Osteoblast (primary cell): ENCODE measurements at regions not wholly inside any gene's neighbourhood (a gene's known extent, or its start where the extent isn't known, plus 50 kb on each side); places are given as distances from the start of the nearest gene placed in this dataset.

Source experiments
- DNase-seq: peaks from one replicate; pipeline ENCODE4 v3.0.0; 2011; ENCODE audit warnings: low spot score, mixed read lengths; ENCODE audit not compliant: insufficient read length; ENCODE audit errors: missing footprints
- H2AFZ ChIP-seq: 2 replicates; pipeline ENCODE4 v1.6.0; 2011; ENCODE audit warnings: mild to moderate bottlenecking, low read length
- H3K27ac ChIP-seq: 2 replicates; pipeline ENCODE4 v1.5.1; 2011; ENCODE audit warnings: mild to moderate bottlenecking, low read depth, low read length, moderate library complexity
- H3K27me3 ChIP-seq: 2 replicates; pipeline ENCODE4 v1.6.0; 2012; ENCODE audit warnings: mild to moderate bottlenecking, control low read depth, inconsistent platforms, low read length, moderate library complexity; ENCODE audit not compliant: insufficient read depth
- H3K36me3 ChIP-seq: 2 replicates; pipeline ENCODE4 v1.5.1; 2011; ENCODE audit warnings: mild to moderate bottlenecking, low read length, control low read depth, moderate library complexity; ENCODE audit not compliant: insufficient read depth
- H3K4me1 ChIP-seq: 2 replicates; pipeline ENCODE4 v1.5.1; 2011; ENCODE audit warnings: mild to moderate bottlenecking, low read length, control low read depth, moderate library complexity; ENCODE audit not compliant: insufficient read depth
- H3K4me2 ChIP-seq: 2 replicates; pipeline ENCODE4 v1.6.0; 2011; ENCODE audit warnings: mild to moderate bottlenecking, low read length; ENCODE audit not compliant: insufficient read depth
- H3K4me3 ChIP-seq: fragments of 200-600 bp; sonication (generic); 3 replicates; pipeline ENCODE4 v1.5.1; 2012; ENCODE audit warnings: mild to moderate bottlenecking, low read length, inconsistent platforms; ENCODE audit not compliant: insufficient read depth
- H3K79me2 ChIP-seq: 2 replicates; pipeline ENCODE4 v1.6.0; 2012; ENCODE audit warnings: mild to moderate bottlenecking, low read length, control low read depth, inconsistent platforms; ENCODE audit not compliant: insufficient read depth
- H3K9me3 ChIP-seq: 2 replicates; pipeline ENCODE4 v1.5.1; 2011; ENCODE audit warnings: low read depth, low read length, control low read depth
- H4K20me1 ChIP-seq: 2 replicates; pipeline ENCODE4 v1.6.0; 2012; ENCODE audit warnings: mild to moderate bottlenecking, low read length, control low read depth; ENCODE audit not compliant: insufficient read depth
- TF ChIP-seq, protein P1 (sequence below): IDR thresholded peaks from 2 replicates; pipeline ENCODE4 v1.5.1; 2011; ENCODE audit warnings: mild to moderate bottlenecking, low read depth, low read length, moderate library complexity; ENCODE audit errors: extremely low read depth

DNA sequence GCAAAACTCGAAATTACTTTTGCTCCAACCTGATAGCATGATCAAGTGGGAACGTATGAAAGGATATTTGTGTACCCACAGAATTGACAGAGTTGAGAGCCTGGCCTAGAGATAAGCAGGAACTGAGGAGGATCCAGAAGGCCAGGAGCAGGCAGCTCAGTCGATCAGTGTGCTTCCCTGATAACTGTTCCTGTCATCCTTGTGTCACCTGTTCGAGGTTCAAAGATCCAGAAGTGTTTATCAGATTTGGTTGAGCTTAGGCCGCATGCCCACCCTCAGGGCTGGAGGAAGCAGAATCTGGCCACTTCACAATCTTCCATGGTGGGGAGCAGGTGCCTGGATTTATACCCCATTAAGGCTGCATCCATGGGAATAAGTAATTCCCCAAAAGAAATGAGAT, 124.8 kb downstream of the QRSL1 start:
- no peaks in the 10 kb centered on the region for H3K9me3 ChIP-seq
- H3K27me3 ChIP-seq, result peaks cover 22% of the 10 kb centered on the region
- TF ChIP-seq, protein P1, sequence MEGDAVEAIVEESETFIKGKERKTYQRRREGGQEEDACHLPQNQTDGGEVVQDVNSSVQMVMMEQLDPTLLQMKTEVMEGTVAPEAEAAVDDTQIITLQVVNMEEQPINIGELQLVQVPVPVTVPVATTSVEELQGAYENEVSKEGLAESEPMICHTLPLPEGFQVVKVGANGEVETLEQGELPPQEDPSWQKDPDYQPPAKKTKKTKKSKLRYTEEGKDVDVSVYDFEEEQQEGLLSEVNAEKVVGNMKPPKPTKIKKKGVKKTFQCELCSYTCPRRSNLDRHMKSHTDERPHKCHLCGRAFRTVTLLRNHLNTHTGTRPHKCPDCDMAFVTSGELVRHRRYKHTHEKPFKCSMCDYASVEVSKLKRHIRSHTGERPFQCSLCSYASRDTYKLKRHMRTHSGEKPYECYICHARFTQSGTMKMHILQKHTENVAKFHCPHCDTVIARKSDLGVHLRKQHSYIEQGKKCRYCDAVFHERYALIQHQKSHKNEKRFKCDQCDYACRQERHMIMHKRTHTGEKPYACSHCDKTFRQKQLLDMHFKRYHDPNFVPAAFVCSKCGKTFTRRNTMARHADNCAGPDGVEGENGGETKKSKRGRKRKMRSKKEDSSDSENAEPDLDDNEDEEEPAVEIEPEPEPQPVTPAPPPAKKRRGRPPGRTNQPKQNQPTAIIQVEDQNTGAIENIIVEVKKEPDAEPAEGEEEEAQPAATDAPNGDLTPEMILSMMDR, result no peak
- no peaks in the 10 kb centered on the region for H3K36me3 ChIP-seq
- H4K20me1 ChIP-seq, result no peaks in the 10 kb centered on the region
- no peak for DNase-seq
- no peak overlapping the region for H3K4me2 ChIP-seq
- H3K4me3 ChIP-seq, result no peak overlapping the region
- no peak overlapping the region for H3K27ac ChIP-seq
- no peaks in the 10 kb centered on the region for H3K79me2 ChIP-seq
- H2AFZ ChIP-seq, result no peak overlapping the region
- no peaks in the 10 kb centered on the region for H3K4me1 ChIP-seq

DNA sequence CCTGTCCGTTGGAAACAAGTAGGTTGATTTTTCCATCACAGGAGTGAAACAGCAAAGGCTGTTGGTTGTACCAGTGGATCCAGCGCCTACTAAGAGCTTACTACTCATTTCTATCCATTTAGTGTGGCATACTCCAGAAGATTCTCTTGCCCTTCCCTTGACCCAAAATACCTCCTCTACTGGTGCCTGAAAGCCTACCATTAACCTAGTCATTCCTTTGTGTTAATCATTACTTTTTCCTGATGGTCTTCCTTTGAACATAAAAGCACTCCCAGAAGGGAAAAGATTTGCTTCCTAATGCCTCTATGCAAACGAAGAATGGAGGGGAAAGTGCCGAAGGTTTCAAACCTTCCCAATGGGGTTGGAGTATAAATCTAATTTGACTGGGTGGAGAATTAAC, 123.3 kb downstream of the QRSL1 start:
- H4K20me1 ChIP-seq, result no peaks in the 10 kb centered on the region
- H2AFZ ChIP-seq, result no peak overlapping the region
- no peak overlapping the region for H3K4me3 ChIP-seq
- no peaks in the 10 kb centered on the region for H3K4me1 ChIP-seq
- DNase-seq, result no peak
- no peaks in the 10 kb centered on the region for H3K36me3 ChIP-seq
- H3K79me2 ChIP-seq, result no peaks in the 10 kb centered on the region
- no peak overlapping the region for H3K27ac ChIP-seq
- no peak overlapping the region for H3K4me2 ChIP-seq
- no peaks in the 10 kb centered on the region for H3K9me3 ChIP-seq
- H3K27me3 ChIP-seq, result peaks cover 32% of the 10 kb centered on the region
- TF ChIP-seq, protein P1, result no peak

DNA sequence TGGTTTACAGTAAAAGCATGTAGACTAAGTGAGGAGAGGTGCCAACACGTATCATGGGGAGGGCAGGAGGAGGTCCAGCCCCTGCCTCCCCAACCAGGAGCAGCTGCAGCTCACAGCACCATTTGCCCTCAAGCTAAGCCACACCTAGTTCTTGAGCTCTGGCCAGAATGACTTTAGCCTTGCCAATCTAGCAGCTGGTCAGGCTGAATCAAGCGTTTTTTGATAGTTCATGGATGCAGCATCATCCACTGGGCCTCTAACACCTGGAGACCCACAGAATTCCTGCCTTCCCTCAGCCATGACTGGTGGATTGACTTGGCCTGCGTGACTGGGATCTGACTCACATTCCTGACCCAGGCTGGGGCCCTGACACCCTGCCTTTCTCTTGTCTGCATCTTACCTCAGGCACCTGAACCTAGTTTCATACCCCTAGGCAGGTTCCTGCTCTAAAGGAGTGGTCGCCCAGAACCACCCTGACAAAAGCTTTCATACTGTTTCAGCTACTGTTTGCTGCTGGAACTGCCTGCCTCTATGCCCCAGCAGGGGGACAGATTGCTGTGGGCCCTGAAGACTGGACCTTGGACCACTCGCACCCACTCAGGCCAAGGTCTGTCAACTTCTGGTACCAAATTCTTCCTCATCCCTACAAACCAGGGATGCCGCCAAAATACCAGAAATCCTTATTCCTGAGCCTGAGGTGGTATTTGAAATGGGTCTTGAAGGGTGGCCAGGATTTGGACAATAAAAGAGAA, 122.3 kb downstream of the QRSL1 start:
- no peak overlapping the region for H3K4me3 ChIP-seq
- H3K36me3 ChIP-seq, result no peaks in the 10 kb centered on the region
- H3K4me2 ChIP-seq, result no peak overlapping the region
- no peaks in the 10 kb centered on the region for H4K20me1 ChIP-seq
- no peaks in the 10 kb centered on the region for H3K79me2 ChIP-seq
- no peak overlapping the region for H2AFZ ChIP-seq
- H3K4me1 ChIP-seq, result no peaks in the 10 kb centered on the region
- peaks cover 26% of the 10 kb centered on the region for H3K27me3 ChIP-seq
- TF ChIP-seq, protein P1, result no peak
- no peak for DNase-seq
- no peaks in the 10 kb centered on the region for H3K9me3 ChIP-seq
- H3K27ac ChIP-seq, result no peak overlapping the region

DNA sequence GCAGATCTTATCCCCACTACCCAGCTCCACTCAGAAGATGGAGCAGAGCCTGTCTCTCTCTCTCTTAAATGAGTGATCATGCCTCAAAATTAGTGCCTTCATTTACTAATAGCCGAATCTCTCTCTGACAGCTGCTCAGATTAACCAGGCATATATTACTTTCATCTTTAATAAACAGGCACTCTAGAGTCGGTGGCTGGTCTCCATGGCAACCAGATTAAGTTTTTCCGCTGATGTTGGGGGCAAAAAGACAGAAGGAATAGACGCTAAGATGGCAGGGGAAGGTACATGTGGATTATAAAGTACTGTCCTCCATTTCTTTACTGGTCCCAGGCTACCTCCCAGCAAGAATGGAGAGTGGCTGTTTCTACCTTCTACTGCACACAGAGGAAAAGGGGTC, 121.6 kb downstream of the QRSL1 start:
- TF ChIP-seq, protein P1, result no peak
- H3K4me1 ChIP-seq, result peaks cover 3% of the 10 kb centered on the region
- H3K4me2 ChIP-seq, result no peak overlapping the region
- no peaks in the 10 kb centered on the region for H3K9me3 ChIP-seq
- H2AFZ ChIP-seq, result no peak overlapping the region
- no peak for DNase-seq
- no peaks in the 10 kb centered on the region for H3K36me3 ChIP-seq
- no peak overlapping the region for H3K4me3 ChIP-seq
- no peak overlapping the region for H3K27ac ChIP-seq
- H3K79me2 ChIP-seq, result no peaks in the 10 kb centered on the region
- no peaks in the 10 kb centered on the region for H4K20me1 ChIP-seq
- H3K27me3 ChIP-seq, result peaks cover 21% of the 10 kb centered on the region
